Effector memory CD8-positive, alpha-beta T cell (primary cell): ENCODE measurements at regions not wholly inside any gene's neighbourhood (a gene's known extent, or its start where the extent isn't known, plus 50 kb on each side); places are given as distances from the start of the nearest gene placed in this dataset.
A peak's percentile ranks its signal among the peaks of the same experiment; 100 is the strongest.
"Not testable (repeated sequence)": the region's sequence is repeated elsewhere in the genome, so short reads cannot be mapped to it uniquely, and the experiment has no call there.

Source experiments
- ATAC-seq: fragments of 150-1000 bp; cut with Tn5 transposase; replicated peaks from 2 replicates; pipeline ENCODE4 v1.10.0; 2021; ENCODE audit warnings: mild to moderate bottlenecking, moderate library complexity
- DNase-seq, 3 experiments: peaks; one replicate each; pipeline ENCODE4 v3.0.0; 2021
- H3K27ac Mint-ChIP-seq, 2 donors: one replicate each; pipeline ENCODE4 v1.8.0; 2022; ENCODE audit warnings: mild to moderate bottlenecking in 2 of 2, mixed read lengths in 2 of 2, moderate library complexity in 2 of 2
- H3K27me3 Mint-ChIP-seq, 2 donors: one replicate each; pipeline ENCODE4 v1.8.0; 2022; ENCODE audit warnings: mixed read lengths in 2 of 2
- H3K36me3 Mint-ChIP-seq: one replicate; pipeline ENCODE4 v1.8.0; 2022; ENCODE audit warnings: mild to moderate bottlenecking, moderate library complexity, mixed read lengths; ENCODE audit not compliant: insufficient read depth
- H3K4me1 Mint-ChIP-seq, 2 donors: one replicate each; pipeline ENCODE4 v1.8.0; 2022; ENCODE audit warnings: low read depth in 2 of 2, mixed read lengths in 2 of 2
- H3K4me3 Mint-ChIP-seq, 2 donors: one replicate each; pipeline ENCODE4 v1.8.0; 2022; ENCODE audit warnings: mild to moderate bottlenecking in 2 of 2, mixed read lengths in 2 of 2, moderate library complexity in 2 of 2
- H3K9me3 Mint-ChIP-seq, 2 donors: one replicate each; pipeline ENCODE4 v1.8.0; 2022; ENCODE audit warnings: mixed read lengths in 2 of 2

DNA sequence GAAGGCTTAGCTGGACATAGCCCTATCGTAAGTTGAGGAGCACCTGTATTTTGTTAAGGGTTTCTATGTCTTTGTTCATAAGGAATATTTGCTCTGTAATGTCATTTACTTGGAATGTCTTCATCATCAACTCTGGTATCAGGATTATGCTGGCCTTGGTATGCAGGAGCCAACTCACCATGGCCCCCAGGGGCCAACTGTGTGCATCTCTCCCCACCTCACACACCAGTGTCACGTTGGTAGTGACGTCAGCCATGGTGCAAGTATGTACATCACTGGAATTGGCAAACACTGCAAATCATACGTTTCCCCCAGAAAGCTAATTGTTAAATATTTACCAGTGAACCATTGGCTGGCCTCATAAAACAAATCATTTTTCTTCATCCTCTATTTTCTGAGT lies 70.8 kb downstream of the YTHDF1 start:
- H3K4me3 Mint-ChIP-seq, result no peak overlapping the region
- no peak overlapping the region for H3K27ac Mint-ChIP-seq
- no peak for DNase-seq
- no peaks in the 10 kb centered on the region for H3K4me1 Mint-ChIP-seq
- peaks cover 11 to 13% of the 10 kb centered on the region in 2 donors for H3K9me3 Mint-ChIP-seq
- no peaks in the 10 kb centered on the region for H3K36me3 Mint-ChIP-seq
- peaks cover 53 to 79% of the 10 kb centered on the region in 2 donors for H3K27me3 Mint-ChIP-seq
- no peak for ATAC-seq

DNA sequence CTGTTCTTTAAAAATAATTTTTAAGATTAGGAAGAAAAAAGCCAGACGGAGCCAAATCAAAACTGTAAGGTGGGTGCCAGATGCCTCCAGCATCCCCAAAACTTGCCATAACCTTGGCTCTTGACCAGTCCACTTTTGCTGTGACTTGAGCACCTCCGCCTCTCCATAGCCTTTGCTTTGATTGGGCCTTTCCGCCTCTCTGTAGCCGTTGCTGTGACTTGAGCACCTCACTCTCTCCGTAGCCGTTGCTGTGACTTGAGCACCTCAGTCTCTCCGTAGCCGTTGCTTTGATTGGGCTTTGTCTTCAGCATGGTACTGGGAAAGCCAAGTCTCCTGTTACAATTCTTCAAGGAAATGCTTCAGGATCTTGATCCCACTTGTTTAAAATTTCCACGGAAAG lies 73.0 kb downstream of the YTHDF1 start:
- Mint-ChIP-seq H3K4me1 (no peaks in the 10 kb centered on the region), H3K4me3 (no peak overlapping the region), H3K27ac (peak overlapping the region in 1 of 2 donors; percentile 50), H3K27me3 (peaks cover 46 to 75% of the 10 kb centered on the region in 2 donors), H3K36me3 (no peaks in the 10 kb centered on the region), H3K9me3 (peaks cover 2 to 6% of the 10 kb centered on the region in 2 donors)
- DNase-seq (no peak), ATAC-seq (no peak)

DNA sequence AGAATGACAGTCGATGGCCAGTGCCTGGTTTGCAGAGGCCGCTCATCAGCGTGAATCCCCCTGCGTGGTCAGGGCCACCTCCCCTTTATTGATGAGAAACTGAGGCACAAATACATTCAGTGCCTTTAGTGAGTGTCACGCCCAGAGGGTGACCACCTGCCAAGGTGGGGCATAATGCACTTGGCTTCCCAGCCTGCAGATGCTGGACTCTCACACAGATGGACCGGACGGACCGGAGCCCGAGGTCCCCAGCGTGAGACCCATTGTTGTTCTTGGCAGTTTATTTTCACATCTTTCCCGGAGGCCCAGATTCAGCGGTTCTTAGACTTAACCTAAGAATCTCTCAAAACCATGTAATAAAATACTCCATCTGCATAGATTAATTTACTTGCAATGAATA lies 74.4 kb downstream of the YTHDF1 start:
- H3K27me3 Mint-ChIP-seq, result peaks cover 33 to 75% of the 10 kb centered on the region in 2 donors
- ATAC-seq, result no peak
- no peak overlapping the region for H3K4me3 Mint-ChIP-seq
- H3K9me3 Mint-ChIP-seq, result no peaks in the 10 kb centered on the region
- no peak for DNase-seq
- H3K4me1 Mint-ChIP-seq, result no peaks in the 10 kb centered on the region
- H3K27ac Mint-ChIP-seq, result no peak overlapping the region
- no peaks in the 10 kb centered on the region for H3K36me3 Mint-ChIP-seq

DNA sequence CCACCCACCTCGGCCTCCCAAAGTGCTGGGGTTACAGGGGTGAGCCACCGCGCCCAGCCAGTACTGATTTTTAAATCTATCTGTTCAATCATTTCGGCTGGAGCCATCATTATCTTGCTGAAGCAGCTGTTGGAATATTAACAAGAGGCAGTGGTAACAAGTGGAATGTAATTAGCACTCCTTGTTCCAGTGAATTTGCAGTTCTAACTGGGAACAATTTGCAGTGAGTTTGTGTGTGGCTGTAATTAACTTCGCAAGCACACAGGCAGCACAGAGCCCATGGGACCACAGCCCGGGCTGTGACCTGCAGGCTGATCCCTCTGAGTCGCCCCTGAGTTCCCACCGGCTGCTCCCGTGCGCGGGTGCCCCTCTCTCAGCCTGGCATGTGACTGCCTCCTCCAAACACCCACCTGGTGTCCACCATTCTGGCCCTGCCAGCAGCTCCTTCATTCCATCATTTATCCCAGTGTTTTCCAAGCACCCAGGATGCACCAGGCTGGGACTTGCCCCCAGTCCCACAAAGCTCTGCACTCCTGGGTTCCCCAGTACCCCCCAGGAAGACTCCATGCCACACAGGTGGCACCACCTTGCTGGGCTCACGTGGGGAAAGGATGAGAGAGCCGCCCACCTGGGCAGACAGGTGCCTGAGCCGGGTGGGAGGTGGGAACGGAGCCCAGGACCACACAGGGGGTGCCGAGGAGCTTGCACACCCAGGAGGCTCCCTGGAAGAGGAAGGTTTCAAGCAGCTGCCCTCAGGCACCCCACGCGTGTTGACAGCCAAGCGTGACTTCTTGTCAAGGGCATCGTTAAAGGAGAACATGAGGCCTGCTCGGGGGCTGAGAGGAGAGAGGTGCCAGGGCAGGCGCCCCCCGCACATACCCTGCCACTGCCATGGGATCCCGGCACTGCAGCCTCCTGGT lies 75.2 kb downstream of the YTHDF1 start:
- ATAC-seq (no peak), DNase-seq (no peak)
- Mint-ChIP-seq H3K27ac (no peak overlapping the region), H3K4me3 (no peak overlapping the region), H3K9me3 (no peaks in the 10 kb centered on the region), H3K36me3 (no peaks in the 10 kb centered on the region), H3K27me3 (peaks cover 30 to 72% of the 10 kb centered on the region in 2 donors), H3K4me1 (no peaks in the 10 kb centered on the region)

DNA sequence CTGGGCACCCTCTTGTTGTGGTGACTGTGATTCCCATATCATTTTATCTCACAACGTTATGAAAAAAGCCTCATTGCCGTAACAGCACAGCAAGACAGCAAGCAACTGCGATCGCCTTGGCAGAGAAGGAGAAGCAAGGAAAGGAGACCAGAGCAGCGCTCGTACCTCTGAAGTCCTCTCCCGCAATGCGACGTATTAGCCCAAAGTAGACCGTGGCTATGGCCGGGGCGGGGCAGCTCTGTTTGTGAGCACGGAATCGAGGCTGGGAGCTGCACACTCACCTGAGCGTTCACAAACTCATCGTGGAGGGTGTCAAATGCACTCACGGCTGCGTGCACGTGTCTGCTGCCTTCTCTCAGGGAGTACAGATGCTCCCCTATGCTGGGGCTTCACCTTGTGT lies 76.1 kb downstream of the YTHDF1 start:
- no peak overlapping the region for H3K27ac Mint-ChIP-seq
- H3K36me3 Mint-ChIP-seq, result no peaks in the 10 kb centered on the region
- no peaks in the 10 kb centered on the region for H3K4me1 Mint-ChIP-seq
- DNase-seq, result no peak
- no peak for ATAC-seq
- H3K4me3 Mint-ChIP-seq, result no peak overlapping the region
- H3K9me3 Mint-ChIP-seq, result no peaks in the 10 kb centered on the region
- H3K27me3 Mint-ChIP-seq, result peaks cover 22 to 65% of the 10 kb centered on the region in 2 donors

DNA sequence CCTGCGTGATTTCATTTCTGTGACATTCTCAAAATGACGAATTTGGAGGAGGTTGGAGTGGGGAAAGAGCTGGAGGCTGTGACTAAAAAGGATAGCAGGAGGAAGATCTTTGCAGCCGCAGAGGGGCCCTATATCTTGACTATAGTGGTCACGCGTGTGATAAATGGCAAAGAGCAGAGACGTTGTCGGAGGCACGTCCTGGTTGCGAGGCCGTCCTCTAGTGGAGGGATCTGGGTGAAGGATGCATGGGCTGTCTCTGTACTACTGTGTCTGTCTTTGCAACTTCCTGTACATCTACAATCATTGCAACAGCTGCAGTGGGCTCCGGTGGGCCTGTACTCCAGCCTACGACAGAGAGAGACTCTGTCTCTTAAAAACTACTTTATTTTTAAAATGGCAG lies 76.6 kb downstream of the YTHDF1 start:
- ATAC-seq (no peak), DNase-seq (no peak)
- Mint-ChIP-seq H3K27ac (no peak overlapping the region), H3K9me3 (no peaks in the 10 kb centered on the region), H3K36me3 (no peaks in the 10 kb centered on the region), H3K27me3 (peaks cover 22 to 63% of the 10 kb centered on the region in 2 donors), H3K4me3 (no peak overlapping the region), H3K4me1 (no peaks in the 10 kb centered on the region)

DNA sequence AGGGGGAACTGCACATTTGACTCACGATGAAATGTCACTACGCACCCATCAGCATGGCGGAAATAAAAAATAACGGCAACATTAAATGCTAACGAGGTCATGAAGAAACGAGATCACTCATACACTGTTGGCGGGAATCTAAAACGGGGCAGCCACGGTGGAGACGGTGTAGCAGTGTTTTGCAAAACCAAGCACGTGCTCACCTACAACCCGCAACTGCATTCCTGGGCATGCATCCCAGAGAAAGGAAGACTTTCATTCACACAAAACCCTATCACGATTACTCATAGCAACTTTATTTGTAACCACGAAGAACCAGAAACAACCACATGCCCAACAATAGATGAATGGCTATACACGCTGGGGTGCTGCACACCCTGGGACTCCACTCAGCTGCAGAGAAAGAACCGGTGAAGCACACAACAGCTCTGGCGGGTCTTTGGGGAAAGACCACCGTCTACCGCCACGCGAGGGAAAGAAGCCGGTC lies 77.0 kb downstream of the YTHDF1 start:
- H3K4me1 Mint-ChIP-seq, result no peaks in the 10 kb centered on the region
- no peaks in the 10 kb centered on the region for H3K9me3 Mint-ChIP-seq
- no peaks in the 10 kb centered on the region for H3K36me3 Mint-ChIP-seq
- peaks cover 22 to 59% of the 10 kb centered on the region in 2 donors for H3K27me3 Mint-ChIP-seq
- H3K4me3 Mint-ChIP-seq, result no peak overlapping the region
- no peak overlapping the region for H3K27ac Mint-ChIP-seq
- ATAC-seq (no peak), DNase-seq (no peak)

DNA sequence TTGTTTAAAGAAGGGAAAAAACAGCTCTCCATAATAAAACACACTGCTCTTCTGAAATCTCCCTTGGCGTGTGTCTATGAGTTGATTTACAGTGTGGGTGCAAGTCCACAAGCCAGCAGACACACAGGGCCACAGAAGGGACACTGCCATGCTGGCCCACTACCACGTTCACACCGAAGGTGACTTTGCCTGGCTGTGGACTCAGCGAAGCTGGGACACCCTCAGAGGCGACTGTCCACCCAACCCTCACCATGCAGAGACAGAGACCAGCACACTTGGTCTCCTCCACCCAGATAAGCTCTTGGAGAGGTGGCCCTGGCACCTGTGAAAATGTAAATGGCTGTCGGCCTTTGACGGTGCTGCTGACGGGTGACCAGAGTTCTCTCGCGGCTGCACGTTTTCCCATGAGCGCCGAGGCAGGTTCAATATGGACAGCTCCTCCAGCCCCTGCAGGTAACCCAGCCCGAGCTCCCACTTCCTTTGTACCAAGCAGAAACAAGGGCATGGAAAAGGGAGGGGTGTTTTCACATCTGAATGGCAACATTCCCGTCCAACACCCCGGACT lies 78.0 kb downstream of the YTHDF1 start:
- DNase-seq (no peak), ATAC-seq (no peak)
- no peaks in the 10 kb centered on the region for H3K4me1 Mint-ChIP-seq
- H3K36me3 Mint-ChIP-seq, result no peaks in the 10 kb centered on the region
- H3K9me3 Mint-ChIP-seq, result no peaks in the 10 kb centered on the region
- peaks cover 16 to 52% of the 10 kb centered on the region in 2 donors for H3K27me3 Mint-ChIP-seq
- no peak overlapping the region for H3K27ac Mint-ChIP-seq
- H3K4me3 Mint-ChIP-seq, result no peak overlapping the region

DNA sequence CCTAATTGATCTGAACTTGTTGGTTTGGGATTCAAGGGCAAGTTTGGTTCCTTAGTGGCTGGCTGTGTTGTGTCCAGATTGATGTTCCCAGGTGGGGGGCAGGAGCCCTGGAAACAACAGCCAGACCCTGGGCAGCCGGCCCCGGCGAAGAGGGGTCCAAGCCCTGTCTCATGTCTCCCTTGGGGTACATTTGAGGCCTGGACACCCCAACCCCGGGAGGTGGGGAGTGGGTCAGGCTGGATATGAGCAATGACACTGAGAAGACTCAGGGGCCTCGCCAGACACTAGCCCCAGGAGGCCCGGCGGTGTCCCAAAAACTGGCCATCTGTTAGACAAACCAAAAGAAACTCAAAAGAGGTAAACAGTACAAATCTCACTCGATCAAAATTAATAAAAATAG lies 79.6 kb downstream of the YTHDF1 start:
- no peak overlapping the region for H3K27ac Mint-ChIP-seq
- H3K9me3 Mint-ChIP-seq, result no peaks in the 10 kb centered on the region
- ATAC-seq, result no peak
- no peaks in the 10 kb centered on the region for H3K36me3 Mint-ChIP-seq
- no peaks in the 10 kb centered on the region for H3K4me1 Mint-ChIP-seq
- no peak overlapping the region for H3K4me3 Mint-ChIP-seq
- peaks cover 25 to 39% of the 10 kb centered on the region in 2 donors for H3K27me3 Mint-ChIP-seq
- DNase-seq, result no peak

DNA sequence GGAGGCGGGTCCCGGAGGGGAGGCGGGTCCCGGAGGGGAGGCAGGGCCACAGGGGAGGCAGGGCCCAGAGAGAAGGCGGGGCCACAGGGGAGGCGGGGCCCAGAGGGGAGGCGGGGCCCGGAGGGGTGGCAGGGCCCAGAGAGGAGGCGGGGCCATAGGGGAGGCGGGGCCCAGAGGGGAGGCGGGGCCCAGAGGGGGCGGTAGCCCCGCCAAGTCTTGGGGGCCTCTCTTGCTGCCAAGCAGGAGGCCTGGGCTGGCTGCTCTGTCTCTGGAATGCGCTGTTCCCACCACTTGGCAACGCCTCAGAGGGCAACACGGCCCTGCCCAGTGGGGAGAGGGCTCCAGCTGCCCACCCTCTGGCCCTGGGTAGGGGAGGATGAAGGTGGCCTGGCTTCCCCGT lies 80.5 kb downstream of the YTHDF1 start:
- H3K27ac Mint-ChIP-seq, result no peak overlapping the region
- no peaks in the 10 kb centered on the region for H3K9me3 Mint-ChIP-seq
- ATAC-seq (no peak), DNase-seq (no peak)
- no peaks in the 10 kb centered on the region for H3K4me1 Mint-ChIP-seq
- no peak overlapping the region for H3K4me3 Mint-ChIP-seq
- no peaks in the 10 kb centered on the region for H3K36me3 Mint-ChIP-seq
- H3K27me3 Mint-ChIP-seq, result peaks cover 25 to 31% of the 10 kb centered on the region in 2 donors

DNA sequence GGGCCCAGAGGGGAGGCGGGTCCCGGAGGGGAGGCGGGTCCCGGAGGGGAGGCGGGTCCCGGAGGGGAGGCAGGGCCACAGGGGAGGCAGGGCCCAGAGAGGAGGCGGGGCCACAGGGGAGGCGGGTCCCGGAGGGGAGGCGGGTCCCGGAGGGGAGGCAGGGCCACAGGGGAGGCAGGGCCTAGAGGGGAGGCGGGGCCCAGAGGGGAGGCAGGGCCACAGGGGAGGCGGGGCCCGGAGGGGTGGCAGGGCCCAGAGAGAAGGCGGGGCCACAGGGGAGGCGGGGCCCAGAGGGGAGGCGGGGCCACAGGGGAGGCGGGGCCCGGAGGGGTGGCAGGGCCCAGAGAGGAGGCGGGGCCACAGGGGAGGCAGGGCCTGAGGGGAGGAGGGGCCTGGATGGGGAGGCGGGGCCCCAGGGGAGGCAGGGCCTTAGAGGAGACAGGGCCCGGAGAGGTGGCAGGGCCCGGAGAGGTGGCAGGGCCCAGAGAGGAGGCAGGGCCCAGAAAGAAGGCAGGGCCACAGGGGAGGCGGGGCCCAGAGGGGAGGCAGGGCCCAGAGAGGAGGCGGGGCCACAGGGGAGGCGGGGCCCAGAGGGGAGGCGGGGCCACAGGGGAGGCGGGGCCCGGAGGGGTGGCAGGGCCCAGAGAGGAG lies 81.1 kb downstream of the YTHDF1 start:
- DNase-seq, result not testable (repeated sequence)
- peak; percentile 29 for ATAC-seq

DNA sequence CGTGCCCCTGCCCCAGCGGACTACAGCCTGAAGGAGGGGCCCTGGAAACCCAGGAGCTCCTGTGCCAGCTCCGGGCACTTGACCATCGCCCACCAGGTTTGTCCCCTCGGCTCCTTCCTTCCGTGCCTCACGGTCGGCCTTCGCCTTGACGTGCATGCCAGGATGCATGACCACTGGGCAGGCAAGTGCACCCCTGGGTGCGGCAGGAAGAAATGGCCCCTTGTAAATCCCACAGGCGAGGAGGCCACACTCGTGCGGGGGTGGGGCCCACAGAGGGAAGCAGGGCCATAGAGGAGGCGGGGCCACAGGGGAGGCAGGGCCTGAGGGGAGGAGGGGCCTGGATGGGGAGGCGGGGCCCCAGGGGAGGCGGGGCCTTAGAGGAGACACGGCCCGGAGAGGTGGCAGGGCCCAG lies 81.7 kb downstream of the YTHDF1 start:
- peaks cover 26 to 29% of the 10 kb centered on the region in 2 donors for H3K27me3 Mint-ChIP-seq
- no peaks in the 10 kb centered on the region for H3K4me1 Mint-ChIP-seq
- H3K27ac Mint-ChIP-seq, result no peak overlapping the region
- H3K4me3 Mint-ChIP-seq, result no peak overlapping the region
- ATAC-seq, result no peak
- no peaks in the 10 kb centered on the region for H3K9me3 Mint-ChIP-seq
- no peaks in the 10 kb centered on the region for H3K36me3 Mint-ChIP-seq
- DNase-seq, result no peak

More for the DNA sequence above, 81.1 kb downstream of the YTHDF1 start:
- H3K4me1 Mint-ChIP-seq, H3K4me3 Mint-ChIP-seq, H3K9me3 Mint-ChIP-seq, H3K27ac Mint-ChIP-seq, H3K36me3 Mint-ChIP-seq: not testable (repeated sequence)
- peaks cover 25 to 31% of the 10 kb centered on the region in 2 donors for H3K27me3 Mint-ChIP-seq

DNA sequence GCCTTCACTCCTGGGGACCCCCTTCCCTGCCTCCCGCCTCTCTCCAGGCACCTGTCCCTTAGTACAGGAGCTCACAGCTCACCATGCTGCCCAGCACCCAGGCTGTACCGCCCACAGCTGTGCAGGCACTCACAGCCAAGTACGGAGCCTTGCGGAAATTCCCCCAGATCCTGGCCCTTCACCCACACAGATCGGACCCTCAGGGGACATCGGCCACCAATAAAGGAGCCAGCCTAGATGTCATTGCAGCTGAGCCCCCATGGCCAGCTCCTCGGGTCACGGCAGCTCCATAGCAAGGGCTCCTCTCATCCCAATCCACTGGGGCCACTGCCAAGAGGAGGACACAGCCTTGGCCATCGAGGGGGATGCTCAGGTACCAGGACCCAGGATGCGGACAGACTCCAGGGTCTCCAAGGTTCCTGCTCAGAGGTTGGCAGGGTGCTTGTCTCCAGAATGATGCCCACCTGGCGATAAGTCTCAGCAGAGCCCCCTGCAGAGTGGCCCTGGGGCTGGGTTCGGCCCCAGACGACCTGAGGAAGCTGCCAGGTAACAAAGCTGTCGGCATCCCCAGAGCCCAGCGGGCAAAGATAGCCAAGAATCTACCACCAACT lies 82.3 kb downstream of the YTHDF1 start:
- Mint-ChIP-seq H3K4me1 (no peaks in the 10 kb centered on the region), H3K36me3 (no peaks in the 10 kb centered on the region), H3K9me3 (no peaks in the 10 kb centered on the region), H3K4me3 (no peak overlapping the region), H3K27ac (no peak overlapping the region), H3K27me3 (peaks cover 19 to 28% of the 10 kb centered on the region in 2 donors)
- ATAC-seq (no peak), DNase-seq (no peak)
